CD8-positive, alpha-beta memory T cell (primary cell): ENCODE measurements at regions not wholly inside any gene's neighbourhood (a gene's known extent, or its start where the extent isn't known, plus 50 kb on each side); places are given as distances from the start of the nearest gene placed in this dataset.

ENCODE experiments used
- CTCF ChIA-PET: fragments of 350-600 bp; sonication (Branson Sonifier 250); formaldehyde crosslinking; loops from one replicate; lab custom pipeline; 2021; ENCODE audit warnings: antibody characterized with exemption; lab: Charles Lee
- POLR2A ChIA-PET: fragments of 350-600 bp; sonication (Branson Sonifier 250); formaldehyde crosslinking; loops from one replicate; lab custom pipeline; 2021; ENCODE audit warnings: antibody characterized with exemption; lab: Charles Lee
- DNase-seq, 5 donors: peaks; one replicate each; pipeline versions ENCODE4 v3.0.0 to v3.0.0-alpha.2; 2020 to 2022; ENCODE audit warnings: mixed read lengths in 1 of 5
- H3K27ac ChIP-seq: one replicate; pipeline ENCODE4 v1.7.0; 2013; ENCODE audit warnings: low read depth, mild to moderate bottlenecking, low read length, moderate library complexity
- H3K27me3 ChIP-seq: 2 replicates; pipeline ENCODE4 v1.7.0; 2013; ENCODE audit warnings: low read length, mild to moderate bottlenecking; ENCODE audit not compliant: insufficient read depth, poor library complexity, severe bottlenecking
- H3K36me3 ChIP-seq: 2 replicates; pipeline ENCODE4 v1.7.0; 2013; ENCODE audit warnings: mild to moderate bottlenecking, low read length, moderate library complexity; ENCODE audit not compliant: insufficient read depth
- H3K4me1 ChIP-seq: 2 replicates; pipeline ENCODE4 v1.7.0; 2013; ENCODE audit warnings: mild to moderate bottlenecking, low read length, moderate library complexity; ENCODE audit not compliant: insufficient read depth
- H3K4me3 ChIP-seq: 2 replicates; pipeline ENCODE4 v1.7.0; 2013; ENCODE audit warnings: mild to moderate bottlenecking, low read length
- H3K9me3 ChIP-seq: 2 replicates; pipeline ENCODE4 v1.7.0; 2013; ENCODE audit warnings: mild to moderate bottlenecking, low read length
- H3K27ac Mint-ChIP-seq, 8 donors: one replicate each; pipeline ENCODE4 v1.8.0; 2020 to 2021; ENCODE audit warnings: mixed read lengths in 8 of 8, mild to moderate bottlenecking in 6 of 8, inconsistent platforms in 3 of 8, moderate library complexity in 3 of 8
- H3K27me3 Mint-ChIP-seq, 2 donors: one replicate each; pipeline ENCODE4 v1.8.0; 2020 to 2021; ENCODE audit warnings: mixed read lengths in 2 of 2, mild to moderate bottlenecking in 1 of 2, moderate library complexity in 1 of 2
- H3K36me3 Mint-ChIP-seq, 3 donors: one replicate each; pipeline ENCODE4 v1.8.0; 2020 to 2021; ENCODE audit warnings: mixed read lengths in 3 of 3, inconsistent platforms in 1 of 3, mild to moderate bottlenecking in 1 of 3
- H3K4me1 Mint-ChIP-seq, 3 donors: one replicate each; pipeline ENCODE4 v1.8.0; 2020 to 2021; ENCODE audit warnings: mixed read lengths in 3 of 3, inconsistent platforms in 1 of 3, mild to moderate bottlenecking in 1 of 3
- H3K4me3 Mint-ChIP-seq, 7 donors: one replicate each; pipeline ENCODE4 v1.8.0; 2020 to 2021; ENCODE audit warnings: mixed read lengths in 7 of 7, mild to moderate bottlenecking in 6 of 7, moderate library complexity in 4 of 7, inconsistent platforms in 2 of 7
- H3K9me3 Mint-ChIP-seq, 5 donors: one replicate each; pipeline ENCODE4 v1.8.0; 2020 to 2022; ENCODE audit warnings: mixed read lengths in 5 of 5, mild to moderate bottlenecking in 3 of 5, moderate library complexity in 2 of 5, inconsistent platforms in 1 of 5

DNA sequence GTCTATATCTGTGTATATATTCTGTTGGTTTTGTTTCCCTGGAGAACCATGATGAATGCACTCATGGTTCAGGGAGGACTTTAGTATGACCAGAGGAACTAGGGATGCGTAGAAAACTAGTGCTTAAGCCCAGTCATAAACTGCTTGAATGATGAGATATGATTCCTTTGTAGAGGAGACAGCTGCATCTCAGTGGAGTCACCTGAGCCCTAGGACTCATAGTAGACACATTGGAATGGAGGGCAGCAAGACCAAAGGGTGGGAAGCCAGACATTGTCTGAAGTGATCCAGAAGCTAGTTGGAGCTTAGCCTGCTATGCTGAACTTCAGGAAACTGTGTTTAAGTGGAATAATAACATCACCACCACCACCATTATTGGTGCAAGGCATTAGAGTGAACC lies 89.5 kb upstream of the SPATA13 start:
- peaks cover 1 to 22% of the 10 kb centered on the region in 2 donors for H3K27me3 Mint-ChIP-seq
- CTCF ChIA-PET = no interaction called here
- H3K36me3 ChIP-seq = no peaks in the 10 kb centered on the region
- H3K27me3 ChIP-seq = peaks cover 3% of the 10 kb centered on the region
- no peak overlapping the region for H3K4me3 ChIP-seq
- no peak overlapping the region for H3K27ac Mint-ChIP-seq
- peaks cover 0 to 2% (median 0%) of the 10 kb centered on the region in 5 donors for H3K9me3 Mint-ChIP-seq
- H3K4me1 Mint-ChIP-seq = no peaks in the 10 kb centered on the region
- POLR2A ChIA-PET = no interaction called here
- no peak for DNase-seq
- no peak overlapping the region for H3K4me3 Mint-ChIP-seq
- no peaks in the 10 kb centered on the region for H3K9me3 ChIP-seq
- no peaks in the 10 kb centered on the region for H3K4me1 ChIP-seq
- H3K27ac ChIP-seq = no peak overlapping the region
- H3K36me3 Mint-ChIP-seq = no peaks in the 10 kb centered on the region

DNA sequence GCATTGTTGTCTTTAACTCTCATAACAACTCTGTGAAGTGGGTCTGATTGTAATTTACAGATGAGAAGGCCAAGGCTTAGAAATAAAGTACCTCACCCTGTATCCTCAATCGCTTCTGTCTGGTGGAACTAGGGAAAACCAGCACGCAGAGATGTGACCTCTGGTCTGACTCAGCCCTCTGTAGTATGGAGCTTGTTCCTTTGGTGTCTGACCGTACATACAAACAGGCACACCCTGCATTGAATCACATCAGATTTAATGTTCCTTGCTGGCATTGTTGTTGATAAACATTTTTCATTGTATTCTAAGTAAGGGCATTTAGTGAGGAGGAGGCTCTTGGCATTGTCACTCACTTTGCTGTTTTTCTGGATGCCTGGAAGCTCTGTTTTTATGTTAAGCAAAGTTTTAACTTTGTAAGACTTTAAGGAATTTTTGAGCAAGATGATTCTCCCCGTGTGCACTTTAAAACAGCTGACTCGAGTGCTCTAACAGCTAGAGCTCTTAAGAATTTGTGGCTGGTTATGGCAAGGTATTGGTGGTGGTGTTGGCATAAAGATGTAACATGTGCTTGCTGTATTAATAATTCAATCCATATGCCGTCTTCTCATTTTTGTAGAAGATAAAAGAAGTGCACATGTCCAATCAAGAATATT lies 89.0 kb upstream of the SPATA13 start:
- Mint-ChIP-seq H3K4me1 (peaks cover 0 to 5% (median 1%) of the 10 kb centered on the region in 3 donors), H3K4me3 (no peak overlapping the region), H3K9me3 (peaks cover 0 to 2% (median 0%) of the 10 kb centered on the region in 5 donors), H3K36me3 (no peaks in the 10 kb centered on the region), H3K27me3 (peaks cover 1 to 26% of the 10 kb centered on the region in 2 donors), H3K27ac (no peak overlapping the region)
- Histone ChIP-seq H3K27ac (no peak overlapping the region), H3K36me3 (no peaks in the 10 kb centered on the region), H3K9me3 (no peaks in the 10 kb centered on the region), H3K4me1 (no peaks in the 10 kb centered on the region), H3K4me3 (no peak overlapping the region), H3K27me3 (peaks cover 3% of the 10 kb centered on the region)
- POLR2A ChIA-PET = no interaction called here
- DNase-seq = no peak
- CTCF ChIA-PET = no interaction called here

DNA sequence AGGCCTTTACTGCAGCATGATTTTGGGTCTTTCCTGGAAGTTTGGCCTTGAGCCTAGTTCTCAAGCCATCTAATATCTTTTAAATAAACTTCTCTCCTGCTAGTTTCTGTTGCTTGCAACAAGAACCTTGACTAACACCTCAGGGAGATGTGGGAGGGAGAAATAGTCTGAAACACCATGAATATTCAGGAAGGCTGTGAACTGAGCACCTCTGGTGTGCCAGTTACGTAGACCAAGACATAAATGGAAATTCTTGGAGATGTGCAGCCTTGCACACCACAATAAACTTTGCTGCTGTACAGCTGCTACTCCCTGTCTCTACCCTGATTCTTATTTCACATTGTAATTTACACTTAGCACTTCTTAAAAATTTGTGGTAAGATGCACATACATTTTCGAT lies 86.9 kb upstream of the SPATA13 start:
- Histone ChIP-seq H3K4me1 (no peaks in the 10 kb centered on the region), H3K27ac (no peak overlapping the region), H3K36me3 (no peaks in the 10 kb centered on the region), H3K9me3 (no peaks in the 10 kb centered on the region), H3K27me3 (peaks cover 3% of the 10 kb centered on the region), H3K4me3 (no peak overlapping the region)
- Mint-ChIP-seq H3K4me3 (no peak overlapping the region), H3K36me3 (no peaks in the 10 kb centered on the region), H3K27ac (no peak overlapping the region), H3K4me1 (peaks cover 0 to 6% (median 3%) of the 10 kb centered on the region in 3 donors), H3K27me3 (peaks cover 1 to 27% of the 10 kb centered on the region in 2 donors), H3K9me3 (no peaks in the 10 kb centered on the region)
- no peak for DNase-seq
- POLR2A ChIA-PET = no interaction called here
- CTCF ChIA-PET = no interaction called here

DNA sequence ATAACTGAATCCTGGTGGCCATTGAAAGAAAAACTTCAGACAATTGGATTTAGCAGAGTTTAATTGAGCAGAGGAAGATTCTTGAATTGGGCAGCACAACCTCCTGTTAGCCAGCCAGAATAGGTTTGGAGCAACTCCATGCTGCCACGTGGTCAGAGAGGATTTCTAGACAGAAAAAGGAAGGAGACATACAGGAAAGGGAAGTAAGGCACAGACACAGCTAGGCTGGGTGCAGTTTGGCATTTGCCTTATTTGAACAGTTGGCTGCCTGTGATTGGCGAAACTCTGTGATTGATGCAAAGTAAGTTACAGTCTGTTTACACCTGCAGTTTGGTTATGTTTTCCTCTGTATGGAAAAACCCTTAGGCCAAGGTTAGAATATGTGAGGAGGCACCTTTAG lies 85.8 kb upstream of the SPATA13 start:
- ChIA-PET POLR2A (no interaction called here), CTCF (no interaction called here)
- H3K27ac ChIP-seq = no peak overlapping the region
- peaks cover 3% of the 10 kb centered on the region for H3K27me3 ChIP-seq
- Mint-ChIP-seq H3K9me3 (no peaks in the 10 kb centered on the region), H3K36me3 (no peaks in the 10 kb centered on the region), H3K27me3 (peaks cover 0 to 27% of the 10 kb centered on the region in 2 donors), H3K4me1 (peaks cover 0 to 6% (median 3%) of the 10 kb centered on the region in 3 donors), H3K27ac (no peak overlapping the region), H3K4me3 (no peak overlapping the region)
- no peak overlapping the region for H3K4me3 ChIP-seq
- no peaks in the 10 kb centered on the region for H3K36me3 ChIP-seq
- H3K4me1 ChIP-seq = no peaks in the 10 kb centered on the region
- DNase-seq = no peak
- H3K9me3 ChIP-seq = no peaks in the 10 kb centered on the region

DNA sequence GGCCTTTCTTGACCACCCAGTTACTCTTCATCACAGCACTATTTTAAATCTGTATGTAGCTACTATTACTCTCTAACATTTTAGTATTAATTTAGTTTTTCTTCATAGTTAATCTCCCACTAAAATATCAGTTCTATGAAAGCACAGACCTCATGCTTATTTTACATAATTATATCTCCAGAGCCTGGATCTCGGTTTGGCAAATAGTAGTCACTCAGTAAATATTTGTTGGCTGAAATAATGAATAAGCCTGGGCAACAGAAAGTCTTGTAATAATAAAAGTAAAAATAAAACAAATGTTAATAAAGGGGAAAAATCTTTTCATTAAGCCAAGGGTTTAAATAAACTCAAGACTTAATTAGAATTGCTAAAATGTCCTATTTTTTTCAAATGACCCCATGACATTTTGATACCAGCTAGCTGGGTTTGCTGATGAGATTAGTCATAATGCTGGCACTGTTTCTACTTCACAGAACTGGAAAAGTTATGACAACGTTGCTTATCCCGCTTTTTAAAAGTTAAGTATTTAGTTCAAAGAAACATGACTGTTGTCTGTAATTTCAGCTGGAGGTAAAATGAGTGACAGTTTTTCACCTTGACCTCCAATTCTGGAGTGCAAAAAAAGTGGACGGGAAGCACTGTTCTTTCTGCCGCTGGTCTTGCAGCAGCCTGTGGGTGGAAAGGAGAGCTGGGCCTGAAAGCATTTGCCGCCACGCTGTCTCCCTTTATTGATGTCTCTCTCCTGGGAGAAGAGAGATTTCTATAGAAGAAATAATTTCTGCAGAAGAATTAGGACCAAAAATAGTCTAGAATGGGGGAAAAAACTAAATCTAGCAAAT lies 85.2 kb upstream of the SPATA13 start:
- H3K36me3 ChIP-seq = no peaks in the 10 kb centered on the region

DNA sequence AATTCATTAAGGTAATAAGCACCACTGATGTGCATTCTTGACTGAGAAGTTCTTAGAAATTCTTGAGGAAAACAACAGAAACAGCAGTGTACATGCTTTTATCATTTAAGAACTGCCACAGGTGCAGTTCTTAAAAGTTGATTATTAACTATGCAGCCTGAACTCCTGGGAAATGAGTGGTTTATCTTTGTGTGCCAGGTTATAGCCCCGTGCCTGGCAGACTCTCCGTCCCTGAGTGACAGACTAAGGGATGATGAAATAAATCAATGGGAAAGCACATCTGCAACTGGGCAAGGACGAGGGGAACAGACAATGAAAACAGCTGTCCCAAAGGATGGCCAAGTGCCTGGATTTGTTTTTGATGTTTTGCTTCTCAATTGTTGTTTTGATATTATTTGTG lies 84.4 kb upstream of the SPATA13 start:
- H3K27ac ChIP-seq = no peak overlapping the region
- POLR2A ChIA-PET = no interaction called here
- peak overlapping the region in 1 of 8 donors; percentile 51 for H3K27ac Mint-ChIP-seq

More for the DNA sequence above, 85.2 kb upstream of the SPATA13 start:
- H3K27ac Mint-ChIP-seq = no peak overlapping the region
- no peaks in the 10 kb centered on the region for H3K36me3 Mint-ChIP-seq
- no peaks in the 10 kb centered on the region for H3K4me1 ChIP-seq
- no peaks in the 10 kb centered on the region for H3K9me3 ChIP-seq
- ChIA-PET POLR2A (no interaction called here), CTCF (no interaction called here)
- no peak for DNase-seq
- H3K27ac ChIP-seq = no peak overlapping the region
- H3K4me3 Mint-ChIP-seq = no peak overlapping the region
- H3K4me3 ChIP-seq = no peak overlapping the region
- H3K27me3 Mint-ChIP-seq = peaks cover 0 to 27% of the 10 kb centered on the region in 2 donors
- peaks cover 0 to 6% (median 3%) of the 10 kb centered on the region in 3 donors for H3K4me1 Mint-ChIP-seq
- H3K9me3 Mint-ChIP-seq = no peaks in the 10 kb centered on the region
- peaks cover 3% of the 10 kb centered on the region for H3K27me3 ChIP-seq

DNA sequence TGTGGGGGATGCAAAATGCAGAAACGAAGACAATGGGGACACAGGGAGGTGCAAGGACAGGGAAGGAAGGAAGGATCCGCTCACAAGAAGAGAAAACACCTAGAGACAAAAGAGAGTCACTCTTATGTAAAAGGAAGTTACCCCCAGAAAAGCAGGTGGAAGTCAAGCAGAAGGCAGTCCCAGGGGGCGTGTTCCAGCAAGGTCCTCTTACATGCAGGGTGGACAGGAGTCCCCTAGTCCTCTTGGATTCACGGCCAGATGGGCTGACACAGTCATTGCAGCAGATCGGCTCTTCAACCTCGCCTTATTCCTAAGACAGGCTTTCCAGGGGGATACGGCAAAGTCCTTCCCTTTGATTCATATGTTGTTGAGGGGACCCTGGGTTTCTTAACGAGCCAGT lies 83.9 kb upstream of the SPATA13 start:
- no peak for DNase-seq
- no peaks in the 10 kb centered on the region for H3K27me3 ChIP-seq
- H3K4me1 Mint-ChIP-seq = peaks cover 0 to 6% (median 3%) of the 10 kb centered on the region in 3 donors
- H3K9me3 ChIP-seq = no peaks in the 10 kb centered on the region
- H3K27ac ChIP-seq = no peak overlapping the region
- H3K4me3 ChIP-seq = no peak overlapping the region
- H3K36me3 ChIP-seq = no peaks in the 10 kb centered on the region
- POLR2A ChIA-PET = no interaction called here
- no peaks in the 10 kb centered on the region for H3K36me3 Mint-ChIP-seq
- H3K27me3 Mint-ChIP-seq = peaks cover 0 to 19% of the 10 kb centered on the region in 2 donors
- CTCF ChIA-PET = no interaction called here
- no peaks in the 10 kb centered on the region for H3K9me3 Mint-ChIP-seq
- H3K27ac Mint-ChIP-seq = peak overlapping the region in 1 of 8 donors; percentile 51
- H3K4me3 Mint-ChIP-seq = peak overlapping the region in 3 of 7 donors; percentile 25 to 68 (median 37)
- no peaks in the 10 kb centered on the region for H3K4me1 ChIP-seq

More for the DNA sequence above, 84.4 kb upstream of the SPATA13 start:
- CTCF ChIA-PET = no interaction called here
- Histone ChIP-seq H3K36me3 (no peaks in the 10 kb centered on the region), H3K27me3 (peaks cover 1% of the 10 kb centered on the region), H3K4me1 (no peaks in the 10 kb centered on the region), H3K4me3 (no peak overlapping the region), H3K9me3 (no peaks in the 10 kb centered on the region)
- peaks cover 0 to 6% (median 3%) of the 10 kb centered on the region in 3 donors for H3K4me1 Mint-ChIP-seq
- H3K27me3 Mint-ChIP-seq = peaks cover 0 to 22% of the 10 kb centered on the region in 2 donors
- no peaks in the 10 kb centered on the region for H3K36me3 Mint-ChIP-seq
- no peaks in the 10 kb centered on the region for H3K9me3 Mint-ChIP-seq
- H3K4me3 Mint-ChIP-seq = peak overlapping the region in 1 of 7 donors; percentile 37
- no peak for DNase-seq

DNA sequence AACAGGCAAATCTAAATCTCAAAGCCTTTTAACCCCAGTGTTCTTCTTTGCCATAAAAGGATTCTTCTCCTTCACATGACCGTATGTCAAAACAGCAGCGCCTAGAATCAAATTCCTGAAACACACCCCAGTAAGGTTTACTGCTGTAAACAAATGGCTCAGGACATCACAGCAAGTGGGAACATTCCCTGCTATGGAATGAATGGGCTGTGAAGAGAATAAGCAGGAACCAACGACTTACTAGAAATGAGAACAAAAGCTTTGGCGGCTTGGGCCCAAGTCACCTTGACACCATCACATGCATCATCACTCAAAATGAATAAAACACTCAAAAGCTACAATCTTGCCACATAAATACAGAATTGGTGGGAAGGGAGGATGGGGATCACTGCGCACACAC lies 80.4 kb upstream of the SPATA13 start:
- no peak overlapping the region for H3K4me3 Mint-ChIP-seq

More for the DNA sequence above, 80.4 kb upstream of the SPATA13 start:
- H3K27me3 Mint-ChIP-seq = peaks cover 4 to 9% of the 10 kb centered on the region in 2 donors
- H3K9me3 Mint-ChIP-seq = no peaks in the 10 kb centered on the region
- Histone ChIP-seq H3K9me3 (no peaks in the 10 kb centered on the region), H3K4me1 (no peaks in the 10 kb centered on the region), H3K27ac (no peak overlapping the region), H3K27me3 (no peaks in the 10 kb centered on the region), H3K4me3 (no peak overlapping the region), H3K36me3 (no peaks in the 10 kb centered on the region)
- H3K4me1 Mint-ChIP-seq = peaks cover 0 to 6% (median 3%) of the 10 kb centered on the region in 3 donors
- ChIA-PET CTCF (no interaction called here), POLR2A (no interaction called here)
- H3K36me3 Mint-ChIP-seq = no peaks in the 10 kb centered on the region
- DNase-seq = no peak
- no peak overlapping the region for H3K27ac Mint-ChIP-seq
